Peyer's patch (tissue), 4 donors: ENCODE measurements at regions not wholly inside any gene's neighbourhood (a gene's known extent, or its start where the extent isn't known, plus 50 kb on each side); places are given as distances from the start of the nearest gene placed in this dataset.

Experiments used
- POLR2A ChIP-seq, 2 donors: fragments of 450-650 bp; IDR thresholded peaks; one replicate each; pipeline ENCODE4 v1.5.1; 2017; ENCODE audit warnings: antibody characterized with exemption in 2 of 2, mild to moderate bottlenecking in 2 of 2, moderate library complexity in 2 of 2
- TF ChIP-seq, protein P1 (sequence below), 6 experiments: fragments of 450-650 bp in 4 of 6; fragments of 200-600 bp in 2 of 6; sonication (generic) in 1 of 6; IDR thresholded peaks; one replicate each; pipeline ENCODE4 v1.5.1; 2017 to 2019; ENCODE audit warnings: antibody characterized with exemption in 6 of 6, mild to moderate bottlenecking in 3 of 6, moderate library complexity in 1 of 6

DNA sequence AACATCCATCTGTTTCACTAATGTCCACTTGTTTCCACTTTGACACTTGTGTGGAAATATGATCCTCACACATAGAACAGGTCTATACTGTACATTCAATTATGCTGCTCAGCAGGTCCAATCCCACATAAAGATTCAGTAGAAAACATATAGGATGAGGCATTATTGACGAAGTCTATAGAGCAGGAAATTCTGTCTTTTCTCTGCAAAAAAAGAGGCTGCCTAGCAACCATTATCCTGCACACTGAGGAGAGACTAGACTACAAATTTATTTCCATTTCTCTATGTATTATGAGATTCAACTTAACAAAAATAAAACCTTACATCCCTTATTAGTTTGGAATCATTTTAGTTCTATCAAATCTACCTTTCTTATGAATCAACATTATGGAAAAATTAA is 204.6 kb upstream of the POM121L12 start:
- TF ChIP-seq, protein P1, sequence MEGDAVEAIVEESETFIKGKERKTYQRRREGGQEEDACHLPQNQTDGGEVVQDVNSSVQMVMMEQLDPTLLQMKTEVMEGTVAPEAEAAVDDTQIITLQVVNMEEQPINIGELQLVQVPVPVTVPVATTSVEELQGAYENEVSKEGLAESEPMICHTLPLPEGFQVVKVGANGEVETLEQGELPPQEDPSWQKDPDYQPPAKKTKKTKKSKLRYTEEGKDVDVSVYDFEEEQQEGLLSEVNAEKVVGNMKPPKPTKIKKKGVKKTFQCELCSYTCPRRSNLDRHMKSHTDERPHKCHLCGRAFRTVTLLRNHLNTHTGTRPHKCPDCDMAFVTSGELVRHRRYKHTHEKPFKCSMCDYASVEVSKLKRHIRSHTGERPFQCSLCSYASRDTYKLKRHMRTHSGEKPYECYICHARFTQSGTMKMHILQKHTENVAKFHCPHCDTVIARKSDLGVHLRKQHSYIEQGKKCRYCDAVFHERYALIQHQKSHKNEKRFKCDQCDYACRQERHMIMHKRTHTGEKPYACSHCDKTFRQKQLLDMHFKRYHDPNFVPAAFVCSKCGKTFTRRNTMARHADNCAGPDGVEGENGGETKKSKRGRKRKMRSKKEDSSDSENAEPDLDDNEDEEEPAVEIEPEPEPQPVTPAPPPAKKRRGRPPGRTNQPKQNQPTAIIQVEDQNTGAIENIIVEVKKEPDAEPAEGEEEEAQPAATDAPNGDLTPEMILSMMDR (IDR thresholded peaks at IDR 0.05): no peak
- no peak for TF ChIP-seq POLR2A (IDR thresholded peaks at IDR 0.05)
